Endodermal cell (in vitro differentiated cells): ENCODE measurements at regions not wholly inside any gene's neighbourhood (a gene's known extent, or its start where the extent isn't known, plus 50 kb on each side); places are given as distances from the start of the nearest gene placed in this dataset.

Source experiments
- DNase-seq: peaks from one replicate; pipeline ENCODE4 v3.0.0-alpha.2; 2017
- H3K27ac ChIP-seq: 2 replicates; pipeline ENCODE4 v1.5.1; 2013; ENCODE audit warnings: mild to moderate bottlenecking, low read depth, low read length, moderate library complexity
- H3K27me3 ChIP-seq: 2 replicates; pipeline ENCODE4 v1.6.1; 2013; ENCODE audit warnings: mild to moderate bottlenecking, low read length, moderate library complexity; ENCODE audit not compliant: insufficient read depth, control insufficient read depth, poor library complexity, severe bottlenecking
- H3K36me3 ChIP-seq: 2 replicates; pipeline ENCODE4 v1.7.0; 2013; ENCODE audit warnings: mild to moderate bottlenecking, low read length, moderate library complexity; ENCODE audit not compliant: control insufficient read depth, insufficient read depth
- H3K4me1 ChIP-seq: one replicate; pipeline ENCODE4 v1.7.0; 2013; ENCODE audit warnings: low read length; ENCODE audit not compliant: control insufficient read depth, insufficient read depth
- H3K4me3 ChIP-seq: 2 replicates; pipeline ENCODE4 v1.5.1; 2013; ENCODE audit warnings: mild to moderate bottlenecking, low read length, moderate library complexity
- H3K9ac ChIP-seq: 2 replicates; pipeline ENCODE4 v1.6.1; 2013; ENCODE audit warnings: mild to moderate bottlenecking, low read length, moderate library complexity; ENCODE audit not compliant: poor library complexity, severe bottlenecking; ENCODE audit errors: extremely low read depth
- H3K9me3 ChIP-seq: 2 replicates; pipeline ENCODE4 v1.6.1; 2013; ENCODE audit warnings: mild to moderate bottlenecking, low read length, moderate library complexity; ENCODE audit not compliant: control insufficient read depth
- H3K27ac Mint-ChIP-seq: 2 replicates; pipeline ENCODE4 v1.8.0; 2020; ENCODE audit warnings: mixed read lengths
- H3K27me3 Mint-ChIP-seq: 2 replicates; pipeline ENCODE4 v1.8.0; 2021; ENCODE audit warnings: mild to moderate bottlenecking, mixed read lengths; ENCODE audit not compliant: insufficient read depth
- H3K36me3 Mint-ChIP-seq: 2 replicates; pipeline ENCODE4 v1.8.0; 2020; ENCODE audit warnings: low read depth, mixed read lengths
- H3K4me1 Mint-ChIP-seq: 2 replicates; pipeline ENCODE4 v1.8.0; 2020; ENCODE audit warnings: mixed read lengths
- H3K4me3 Mint-ChIP-seq: 2 replicates; pipeline ENCODE4 v1.8.0; 2020; ENCODE audit warnings: mild to moderate bottlenecking, moderate library complexity, mixed read lengths
- H3K9me3 Mint-ChIP-seq: 2 replicates; pipeline ENCODE4 v1.8.0; 2020; ENCODE audit warnings: mild to moderate bottlenecking, mixed read lengths
- WGBS, 2 experiments: methylation state at CpG; one replicate each; pipeline versions ENCODE4 v1.1.5 to v1.1.7; 2013; ENCODE audit warnings: missing lambda C conversion rate in 2 of 2, mixed read lengths in 1 of 2; ENCODE audit not compliant: insufficient coverage in 1 of 2, insufficient read length in 1 of 2; 5-methylcytosine and 5-hydroxymethylcytosine counted together
- TF ChIP-seq, protein P1 (sequence below): fragments of 200-600 bp; sonication (generic); conservative IDR thresholded peaks from 2 replicates; pipeline ENCODE4 v1.5.0; 2021; ENCODE audit warnings: antibody characterized with exemption, mild to moderate bottlenecking

DNA sequence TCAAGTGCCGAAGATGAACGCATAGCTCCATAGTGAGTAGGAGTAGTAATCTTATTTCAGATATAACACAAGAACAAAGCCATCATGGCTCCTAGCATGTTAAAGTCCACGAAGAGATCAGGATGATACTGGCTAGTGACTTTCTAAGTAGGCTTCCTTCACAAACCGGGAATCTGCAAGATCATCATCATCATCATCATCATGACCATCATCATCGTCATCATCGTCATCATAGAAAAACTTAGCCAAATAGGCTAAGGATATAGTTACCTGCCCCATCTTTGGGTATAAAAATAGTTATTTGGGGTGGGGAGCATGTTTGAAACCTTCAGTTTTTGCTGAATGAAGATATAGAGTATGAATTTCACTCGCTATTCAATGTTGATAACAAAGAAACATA, 57.9 kb downstream of the PYDC2 start:
- H3K9ac ChIP-seq, result no peak overlapping the region
- no peaks in the 10 kb centered on the region for H3K27me3 Mint-ChIP-seq
- H3K36me3 ChIP-seq, result no peaks in the 10 kb centered on the region
- H3K27me3 ChIP-seq, result no peaks in the 10 kb centered on the region
- H3K4me3 ChIP-seq, result no peak overlapping the region
- no peaks in the 10 kb centered on the region for H3K9me3 Mint-ChIP-seq
- H3K4me3 Mint-ChIP-seq, result no peak overlapping the region
- no peaks in the 10 kb centered on the region for H3K4me1 ChIP-seq
- no peak overlapping the region for H3K27ac Mint-ChIP-seq
- TF ChIP-seq, protein P1, sequence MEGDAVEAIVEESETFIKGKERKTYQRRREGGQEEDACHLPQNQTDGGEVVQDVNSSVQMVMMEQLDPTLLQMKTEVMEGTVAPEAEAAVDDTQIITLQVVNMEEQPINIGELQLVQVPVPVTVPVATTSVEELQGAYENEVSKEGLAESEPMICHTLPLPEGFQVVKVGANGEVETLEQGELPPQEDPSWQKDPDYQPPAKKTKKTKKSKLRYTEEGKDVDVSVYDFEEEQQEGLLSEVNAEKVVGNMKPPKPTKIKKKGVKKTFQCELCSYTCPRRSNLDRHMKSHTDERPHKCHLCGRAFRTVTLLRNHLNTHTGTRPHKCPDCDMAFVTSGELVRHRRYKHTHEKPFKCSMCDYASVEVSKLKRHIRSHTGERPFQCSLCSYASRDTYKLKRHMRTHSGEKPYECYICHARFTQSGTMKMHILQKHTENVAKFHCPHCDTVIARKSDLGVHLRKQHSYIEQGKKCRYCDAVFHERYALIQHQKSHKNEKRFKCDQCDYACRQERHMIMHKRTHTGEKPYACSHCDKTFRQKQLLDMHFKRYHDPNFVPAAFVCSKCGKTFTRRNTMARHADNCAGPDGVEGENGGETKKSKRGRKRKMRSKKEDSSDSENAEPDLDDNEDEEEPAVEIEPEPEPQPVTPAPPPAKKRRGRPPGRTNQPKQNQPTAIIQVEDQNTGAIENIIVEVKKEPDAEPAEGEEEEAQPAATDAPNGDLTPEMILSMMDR, result no peak
- H3K36me3 Mint-ChIP-seq, result no peaks in the 10 kb centered on the region
- H3K27ac ChIP-seq, result no peak overlapping the region
- 91% methylated on average over 7 of the region's 7 CpGs; no CpG with 5 or more reads in 1 of the 2 experiments for WGBS, 2 experiments
- H3K9me3 ChIP-seq, result no peaks in the 10 kb centered on the region
- peaks cover 7% of the 10 kb centered on the region for H3K4me1 Mint-ChIP-seq
- no peak for DNase-seq

DNA sequence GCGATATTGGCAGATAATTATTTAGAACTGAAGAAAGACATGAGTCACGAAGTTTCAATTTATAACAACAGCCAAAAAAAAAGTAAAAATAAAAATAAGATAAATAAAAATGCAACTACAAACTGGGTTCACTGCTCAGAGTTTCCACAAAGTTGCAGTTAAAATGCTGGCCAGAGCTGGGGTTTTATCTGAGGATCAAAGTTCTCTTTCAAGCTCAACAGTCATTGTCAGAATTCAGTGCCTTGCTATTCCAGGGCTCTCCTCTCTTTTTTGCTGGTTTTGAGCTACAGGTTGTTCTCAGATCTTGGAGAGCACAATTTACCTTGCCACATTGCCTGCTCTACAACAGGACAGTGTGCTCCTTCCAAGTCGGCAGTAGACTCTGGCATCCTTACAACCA, 60.1 kb downstream of the PYDC2 start:
- TF ChIP-seq, protein P1, result no peak
- H3K4me1 Mint-ChIP-seq, result peaks cover 4% of the 10 kb centered on the region
- H3K9me3 ChIP-seq, result no peaks in the 10 kb centered on the region
- H3K27ac ChIP-seq, result no peak overlapping the region
- no peaks in the 10 kb centered on the region for H3K36me3 ChIP-seq
- DNase-seq, result no peak
- no peaks in the 10 kb centered on the region for H3K9me3 Mint-ChIP-seq
- WGBS, 2 experiments, result 84% methylated on average over 2 of the region's 3 CpGs; no CpG with 5 or more reads in 1 of the 2 experiments
- H3K27ac Mint-ChIP-seq, result no peak overlapping the region
- H3K27me3 Mint-ChIP-seq, result no peaks in the 10 kb centered on the region
- no peaks in the 10 kb centered on the region for H3K4me1 ChIP-seq
- no peaks in the 10 kb centered on the region for H3K36me3 Mint-ChIP-seq
- H3K4me3 ChIP-seq, result no peak overlapping the region
- H3K27me3 ChIP-seq, result no peaks in the 10 kb centered on the region
- H3K4me3 Mint-ChIP-seq, result no peak overlapping the region
- no peak overlapping the region for H3K9ac ChIP-seq

DNA sequence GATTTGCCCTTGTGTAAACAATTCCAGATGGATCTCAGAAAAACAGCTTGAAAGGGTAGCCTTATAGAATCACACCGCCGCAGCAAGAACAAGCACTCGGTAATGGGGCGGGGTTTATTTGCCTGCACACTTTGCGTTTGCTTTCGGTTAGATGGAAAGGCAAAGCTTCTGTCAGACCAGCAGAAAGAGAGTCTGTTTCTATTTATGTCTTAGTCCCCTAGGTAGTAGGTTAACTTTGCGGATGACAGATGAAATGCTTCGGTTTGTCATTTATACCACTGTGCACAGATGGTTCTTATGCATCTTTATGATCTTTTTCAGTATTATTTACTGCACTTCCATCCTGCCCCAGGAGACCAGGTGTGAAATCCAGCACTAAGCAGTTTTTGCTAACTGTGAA, 62.2 kb downstream of the PYDC2 start:
- H3K9me3 Mint-ChIP-seq, result no peaks in the 10 kb centered on the region
- H3K27ac Mint-ChIP-seq, result no peak overlapping the region
- no peaks in the 10 kb centered on the region for H3K27me3 Mint-ChIP-seq
- WGBS, 2 experiments, result 96 to 98% methylated on average over 6 to 8 of the region's 8 CpGs
- H3K27ac ChIP-seq, result no peak overlapping the region
- peaks cover 4% of the 10 kb centered on the region for H3K4me1 Mint-ChIP-seq
- no peaks in the 10 kb centered on the region for H3K9me3 ChIP-seq
- no peaks in the 10 kb centered on the region for H3K4me1 ChIP-seq
- no peak for DNase-seq
- TF ChIP-seq, protein P1, result no peak
- H3K4me3 Mint-ChIP-seq, result no peak overlapping the region
- H3K36me3 ChIP-seq, result no peaks in the 10 kb centered on the region
- H3K36me3 Mint-ChIP-seq, result no peaks in the 10 kb centered on the region
- no peak overlapping the region for H3K4me3 ChIP-seq
- H3K9ac ChIP-seq, result no peak overlapping the region
- no peaks in the 10 kb centered on the region for H3K27me3 ChIP-seq
